22Rv1 (cell line): ENCODE measurements at regions not wholly inside any gene's neighbourhood (a gene's known extent, or its start where the extent isn't known, plus 50 kb on each side); places are given as distances from the start of the nearest gene placed in this dataset.

Experiments used
- H3K27ac ChIP-seq: fragments of 450-650 bp; 2 replicates; pipeline ENCODE4 v1.5.1; 2017
- CTCF ChIP-seq: fragments of 450-650 bp; IDR thresholded peaks from 2 replicates; pipeline ENCODE4 v1.5.1; 2017; ENCODE audit warnings: mild to moderate bottlenecking
- ZFX ChIP-seq: fragments of 450-650 bp; IDR thresholded peaks from 2 replicates; pipeline ENCODE4 v1.6.1; 2017; ENCODE audit warnings: antibody characterized with exemption, borderline replicate concordance

GRCh38 chr2:56671973-56672569 is 488.3 kb downstream of the CCDC85A start:
- TF ChIP-seq ZFX (no peak), CTCF (peak; percentile 26; the same call in 1 of the 2 replicates)
- H3K27ac ChIP-seq, result no peak overlapping the region

GRCh38 chr2:56674084-56674483 is 490.3 kb downstream of the CCDC85A start:
- no peak for TF ChIP-seq CTCF
- TF ChIP-seq ZFX, result no peak
- no peak overlapping the region for H3K27ac ChIP-seq

- H3K27ac ChIP-seq, result no peak overlapping the region
- TF ChIP-seq CTCF (no peak), ZFX (no peak)
These were observed 493.2 kb downstream of the CCDC85A start for GRCh38 chr2:56676966-56677365.

- no peak for TF ChIP-seq CTCF
- TF ChIP-seq ZFX, result no peak
- no peak overlapping the region for H3K27ac ChIP-seq
These were observed 497.3 kb downstream of the CCDC85A start for GRCh38 chr2:56680971-56681631.

- TF ChIP-seq CTCF, result no peak
- no peak for TF ChIP-seq ZFX
- H3K27ac ChIP-seq, result no peak overlapping the region
These were observed 498.0 kb downstream of the CCDC85A start for GRCh38 chr2:56681659-56682396.

- no peak overlapping the region for H3K27ac ChIP-seq
- TF ChIP-seq ZFX (no peak), CTCF (no peak)
These were observed 498.6 kb downstream of the CCDC85A start for GRCh38 chr2:56682397-56682760.

GRCh38 chr2:56684327-56684726 is 500.5 kb downstream of the CCDC85A start:
- no peak overlapping the region for H3K27ac ChIP-seq
- TF ChIP-seq CTCF, result no peak
